GM19043 (cell line): ENCODE measurements at regions not wholly inside any gene's neighbourhood (a gene's known extent, or its start where the extent isn't known, plus 50 kb on each side); places are given as distances from the start of the nearest gene placed in this dataset.
"Not testable (repeated sequence)": the region's sequence is repeated elsewhere in the genome, so short reads cannot be mapped to it uniquely, and the experiment has no call there.

Experiments used
- ATAC-seq: cut with Tn5 transposase; IDR thresholded peaks from one replicate; pipeline ENCODE4 v1.9.1; 2021; ENCODE audit warnings: low read depth; ENCODE audit not compliant: unreplicated experiment

DNA sequence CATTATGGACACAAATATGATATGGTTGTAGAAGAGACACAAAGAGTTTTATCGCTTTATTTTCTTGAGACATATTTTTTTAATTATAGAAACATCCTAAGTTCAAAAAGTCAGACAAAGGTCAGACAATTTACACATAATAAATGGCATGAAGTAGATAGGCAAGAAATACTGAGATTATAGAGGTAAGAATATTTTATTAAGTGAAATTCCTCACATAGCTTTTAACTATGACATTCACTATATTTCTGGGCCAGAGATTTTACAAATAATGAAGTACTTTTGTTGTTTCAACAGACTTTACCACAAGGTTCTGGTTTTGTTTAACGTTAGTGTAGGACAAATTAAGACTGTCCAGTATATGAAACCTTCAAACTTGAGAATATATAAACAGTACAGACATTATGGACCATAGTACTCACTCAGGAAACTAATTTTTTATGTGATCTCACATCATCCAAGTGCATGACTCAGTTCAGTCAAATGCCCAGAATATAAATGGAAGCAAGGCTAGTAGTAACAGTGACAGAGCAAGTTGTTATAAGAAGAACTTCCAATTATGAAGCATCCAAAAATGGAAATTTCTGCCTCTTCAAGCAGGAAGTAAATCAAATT lies 394.8 kb downstream of the KCNJ2 start:
- no peak for ATAC-seq

DNA sequence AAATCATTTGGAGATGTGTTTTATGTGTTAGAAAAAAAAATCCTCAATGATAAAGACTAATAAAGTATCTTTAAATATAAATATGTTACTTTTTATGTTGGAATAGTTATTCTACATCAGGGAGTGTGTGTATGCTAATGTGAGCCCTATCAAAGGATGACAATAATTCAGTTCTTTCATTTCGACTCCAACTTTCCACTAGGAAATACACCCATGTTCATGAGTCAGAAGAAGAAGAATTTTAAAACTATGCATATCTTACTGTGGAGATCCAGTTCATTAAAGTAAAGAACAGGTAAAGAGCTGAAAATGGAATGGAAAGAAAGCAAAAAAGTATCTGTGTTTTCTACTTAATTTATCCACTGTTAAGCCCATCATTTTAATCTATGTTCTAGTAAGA lies 399.8 kb downstream of the KCNJ2 start:
- ATAC-seq: no peak

DNA sequence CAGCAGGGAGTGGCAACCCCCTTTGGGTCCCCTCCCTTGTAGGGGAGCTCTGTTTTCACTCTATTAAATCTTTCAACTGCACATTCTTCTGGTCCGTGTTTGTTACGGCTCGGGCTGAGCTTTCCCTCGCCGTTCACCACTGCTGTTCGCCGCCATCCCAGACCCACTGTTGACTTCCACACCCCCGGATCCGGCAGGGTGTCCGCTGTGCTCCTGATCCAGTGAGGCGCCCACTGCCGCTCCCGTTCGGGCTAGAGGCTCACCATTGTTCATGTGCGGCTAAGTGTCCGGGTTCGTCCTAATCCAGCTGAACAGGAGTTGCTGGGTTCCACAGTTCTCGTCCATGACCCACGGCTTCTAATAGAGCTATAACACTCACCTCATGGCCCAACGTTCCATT lies 408.1 kb downstream of the KCNJ2 start:
- ATAC-seq: no peak

DNA sequence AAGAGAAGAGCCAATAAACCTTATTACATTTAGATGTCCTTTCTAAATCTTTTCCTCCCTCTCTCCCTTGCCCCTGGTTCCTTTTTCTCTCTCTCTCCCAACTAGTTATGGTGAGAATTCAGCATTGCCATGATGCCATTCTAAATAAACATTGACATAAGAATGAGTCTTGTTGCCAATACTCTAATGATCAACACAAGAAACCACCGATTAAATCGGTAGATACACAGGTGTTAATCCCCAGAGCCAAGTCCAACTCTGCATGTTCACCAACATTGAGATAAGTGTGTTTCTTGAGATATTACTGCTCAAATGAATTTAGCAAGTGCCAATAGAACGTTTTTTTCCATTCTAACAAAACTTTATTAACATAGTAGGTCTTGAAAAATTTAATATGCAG lies 412.1 kb downstream of the KCNJ2 start:
- ATAC-seq: no peak

DNA sequence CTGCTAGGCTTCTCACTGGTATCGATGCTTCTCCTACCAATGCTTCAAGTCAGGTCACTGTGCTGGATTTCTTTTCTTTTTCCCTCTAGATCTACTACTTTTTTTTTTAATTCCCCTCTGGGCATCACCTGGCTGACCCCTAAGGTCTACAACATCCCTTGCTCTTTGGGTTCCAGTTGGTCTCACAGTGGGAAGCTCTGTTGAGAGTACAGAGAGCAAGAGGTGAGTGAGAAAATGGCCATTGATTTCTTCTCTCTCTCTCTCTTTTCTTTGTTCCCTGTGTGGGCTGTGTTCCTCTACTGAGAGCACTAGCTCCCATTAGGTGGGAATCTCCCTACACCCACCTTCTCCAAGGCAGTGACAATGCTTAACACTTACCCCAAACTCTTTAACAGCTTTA lies 413.4 kb downstream of the KCNJ2 start:
- no peak for ATAC-seq

DNA sequence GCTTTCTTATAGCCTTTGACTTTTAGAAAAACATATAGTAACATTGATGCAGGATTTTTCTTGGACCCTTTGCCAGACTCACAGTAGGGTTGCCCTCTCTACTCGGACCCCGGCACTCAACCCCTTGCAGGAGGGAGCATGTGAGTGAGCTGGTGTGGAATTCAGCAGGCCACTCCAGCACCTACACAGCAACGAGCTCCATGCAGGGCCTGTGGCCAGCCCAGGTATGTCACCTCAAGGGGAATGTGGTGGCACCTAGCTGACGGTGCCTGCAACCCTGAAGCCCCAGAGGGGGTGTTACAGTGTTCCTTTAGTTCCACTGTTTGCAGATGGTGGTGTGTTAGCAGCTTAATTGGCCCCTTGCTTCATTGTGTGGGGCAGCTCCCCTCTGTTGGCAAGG lies 414.9 kb downstream of the KCNJ2 start:
- ATAC-seq: no peak

DNA sequence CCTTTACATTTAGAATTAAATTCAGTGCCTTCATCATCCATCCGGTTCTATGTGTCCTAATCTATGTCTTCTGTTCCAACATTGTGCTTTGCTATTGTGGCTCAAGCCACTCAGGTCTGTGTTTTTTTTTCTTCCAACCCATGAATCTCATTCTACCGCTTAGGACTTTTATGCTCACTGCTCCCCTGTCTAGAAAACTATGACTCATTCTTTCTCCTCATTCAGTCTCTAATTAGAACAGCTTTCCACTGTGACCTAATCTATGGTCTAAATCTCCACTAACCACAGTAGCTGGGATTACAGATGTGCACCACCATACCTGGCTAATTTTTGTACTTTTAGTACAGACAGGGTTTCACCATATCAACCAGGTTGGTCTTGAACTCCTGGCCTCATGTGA lies 418.7 kb downstream of the KCNJ2 start:
- ATAC-seq: no peak

DNA sequence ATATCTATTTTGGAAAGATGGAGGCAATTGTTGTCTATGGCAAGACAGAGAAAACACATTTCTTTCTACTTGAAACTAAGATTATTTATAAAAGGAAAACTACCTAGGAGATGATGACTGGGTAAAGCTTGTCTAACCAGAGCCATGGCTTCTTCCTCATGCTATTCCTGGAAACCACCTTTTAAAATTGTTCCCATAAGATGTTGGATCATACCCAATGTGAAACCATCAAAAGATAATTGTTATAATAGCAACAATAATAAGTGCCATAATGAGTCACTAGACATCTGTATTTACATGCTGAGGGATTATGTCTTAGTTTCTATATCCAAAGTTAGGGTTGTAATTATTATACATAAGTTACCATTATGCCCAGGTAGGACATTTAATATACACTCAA lies 428.4 kb downstream of the KCNJ2 start:
- ATAC-seq: no peak

DNA sequence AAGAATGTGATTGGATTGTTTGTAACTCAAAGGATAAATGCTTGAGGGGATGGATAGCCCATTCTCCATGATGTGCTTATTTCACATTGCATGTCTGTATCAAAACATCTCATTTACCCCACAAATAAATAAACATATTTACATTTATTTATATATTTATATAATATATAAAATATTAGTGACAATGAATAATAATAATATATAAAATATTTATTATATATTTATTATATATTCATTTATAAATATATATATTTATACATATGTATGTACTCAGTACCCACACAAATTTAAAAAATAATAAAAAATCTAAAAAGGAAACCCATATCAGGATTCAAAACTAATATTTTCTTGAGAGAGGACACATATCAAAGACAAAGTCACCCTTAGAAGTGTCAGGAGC lies 429.9 kb downstream of the KCNJ2 start:
- ATAC-seq: no peak

DNA sequence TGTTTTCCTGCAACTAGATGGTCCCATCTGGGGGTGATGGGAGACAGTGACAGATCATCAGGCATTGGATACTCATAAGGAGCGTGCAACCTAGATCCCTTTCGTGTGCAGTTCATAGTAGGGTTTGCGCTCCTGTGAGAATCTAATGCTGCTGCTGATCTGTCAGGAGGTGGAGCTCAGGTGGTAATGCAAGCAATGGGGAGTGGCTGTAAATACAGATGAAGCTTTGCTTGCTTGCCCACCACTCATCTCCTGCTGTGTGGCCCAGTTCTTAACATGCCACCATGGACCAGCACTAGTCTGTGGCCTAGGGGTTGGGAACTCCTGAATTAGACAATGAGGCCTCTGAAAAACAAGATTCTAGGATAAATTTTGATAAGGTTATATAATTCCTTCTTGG lies 430.6 kb downstream of the KCNJ2 start:
- not testable (repeated sequence) for ATAC-seq

DNA sequence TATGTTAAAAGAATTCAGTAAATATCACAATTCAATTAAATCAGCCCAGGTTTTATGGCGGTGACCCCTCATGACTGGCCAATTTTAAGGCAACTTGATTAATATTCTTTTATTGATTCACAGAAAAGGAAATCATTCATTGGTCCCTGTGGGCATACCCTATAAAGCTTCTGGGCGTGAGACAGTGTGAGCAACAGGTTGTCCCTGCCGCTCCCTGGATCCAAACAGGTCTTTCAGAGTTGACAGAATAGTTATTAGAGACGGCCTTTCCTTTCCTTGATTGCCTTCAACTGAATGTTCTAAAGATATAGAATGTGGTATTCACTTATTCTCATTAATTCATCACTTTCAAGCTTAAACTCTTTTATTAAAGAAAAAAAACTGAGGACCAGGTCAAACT lies 433.9 kb downstream of the KCNJ2 start:
- no peak for ATAC-seq

DNA sequence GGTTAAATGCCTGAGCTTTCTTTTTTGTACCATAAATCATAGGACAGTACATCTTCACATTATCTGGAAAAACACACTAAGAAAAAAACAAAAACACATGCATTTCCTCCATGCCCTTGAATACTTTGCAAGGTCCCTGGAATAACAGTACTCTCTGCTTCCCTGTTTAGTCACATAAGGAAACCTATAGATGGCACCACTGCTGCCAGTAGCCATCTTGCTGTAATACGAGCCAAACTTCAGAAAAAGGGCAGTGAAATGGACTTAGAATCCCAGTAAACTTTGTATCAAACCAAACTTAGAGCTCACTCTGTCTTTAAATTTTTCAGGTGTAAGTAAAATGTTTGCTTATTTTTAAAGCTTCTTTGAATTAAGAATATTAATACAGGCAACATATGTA lies 435.5 kb downstream of the KCNJ2 start:
- no peak for ATAC-seq

DNA sequence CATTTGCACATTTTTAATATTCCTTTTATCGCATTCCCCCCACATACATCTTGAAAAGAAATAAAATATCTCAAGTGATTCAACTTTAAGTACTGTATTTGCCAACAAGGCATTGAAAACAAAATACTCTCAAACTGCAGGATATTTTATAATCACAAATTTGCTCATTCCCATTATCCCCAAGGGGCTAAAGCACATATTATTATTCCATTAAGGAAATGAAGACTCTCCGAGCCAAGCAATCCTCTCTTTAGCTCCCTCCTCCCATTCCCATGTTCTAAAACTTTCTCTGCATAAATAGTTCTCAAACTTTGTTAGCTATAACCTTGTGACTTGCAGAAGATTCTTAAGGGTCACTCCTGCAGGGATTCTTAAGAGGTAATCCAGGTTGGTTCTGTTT lies 436.8 kb downstream of the KCNJ2 start:
- ATAC-seq: no peak

DNA sequence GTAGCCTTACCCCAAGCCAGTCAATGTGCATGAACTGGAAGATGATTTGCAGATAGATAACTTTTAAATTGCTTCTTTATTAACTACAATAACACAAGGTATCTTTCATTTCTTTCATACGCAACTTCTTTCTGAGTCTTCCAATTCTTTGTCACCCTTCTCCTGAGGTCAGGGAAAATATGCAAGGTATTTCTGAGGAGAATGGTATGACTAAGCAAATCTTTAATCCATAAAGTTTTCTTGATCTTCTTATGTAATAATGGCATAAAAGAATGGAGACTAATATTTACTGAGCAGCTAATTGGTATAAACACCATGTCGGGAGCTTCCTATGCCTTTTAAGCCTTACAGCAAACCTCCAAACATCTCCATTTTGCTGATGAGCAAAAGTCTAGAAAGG lies 438.9 kb downstream of the KCNJ2 start:
- no peak for ATAC-seq

DNA sequence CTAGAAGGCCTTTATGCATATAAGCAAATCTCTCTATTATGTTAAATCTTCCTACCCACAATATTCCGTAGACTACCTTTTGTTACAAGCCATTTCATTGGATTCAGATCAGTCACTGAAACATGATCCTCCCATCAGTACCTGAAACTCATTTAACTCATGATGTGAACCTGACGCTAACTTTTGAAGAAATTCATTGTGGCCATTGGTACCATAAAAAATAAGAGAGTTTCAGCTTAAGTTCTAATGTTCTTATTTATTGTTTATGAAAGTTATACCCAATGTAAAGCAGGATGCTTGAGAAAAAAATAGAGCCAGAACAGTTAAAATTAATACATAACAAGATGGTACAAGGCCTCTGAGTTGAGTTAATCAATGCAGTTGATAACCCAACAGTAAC lies 439.6 kb downstream of the KCNJ2 start:
- no peak for ATAC-seq

DNA sequence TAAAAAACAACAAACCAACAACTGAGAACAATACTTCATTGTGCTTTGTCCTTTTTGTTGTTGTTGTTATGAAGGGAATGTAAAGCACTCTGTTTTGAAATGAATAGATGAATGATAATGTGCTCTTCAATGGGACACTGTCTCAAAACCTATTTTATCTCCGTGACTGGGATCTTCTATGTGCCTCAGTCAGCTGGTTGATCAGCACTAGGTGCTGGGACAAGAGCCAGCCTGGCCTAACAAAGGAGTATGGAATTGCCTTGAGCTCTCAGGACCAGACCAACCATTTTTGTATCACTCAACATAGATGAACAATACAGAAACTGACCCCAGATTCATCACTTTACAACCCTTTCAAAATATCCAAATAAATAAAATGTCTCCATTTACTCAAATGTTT lies 440.2 kb downstream of the KCNJ2 start:
- no peak for ATAC-seq

DNA sequence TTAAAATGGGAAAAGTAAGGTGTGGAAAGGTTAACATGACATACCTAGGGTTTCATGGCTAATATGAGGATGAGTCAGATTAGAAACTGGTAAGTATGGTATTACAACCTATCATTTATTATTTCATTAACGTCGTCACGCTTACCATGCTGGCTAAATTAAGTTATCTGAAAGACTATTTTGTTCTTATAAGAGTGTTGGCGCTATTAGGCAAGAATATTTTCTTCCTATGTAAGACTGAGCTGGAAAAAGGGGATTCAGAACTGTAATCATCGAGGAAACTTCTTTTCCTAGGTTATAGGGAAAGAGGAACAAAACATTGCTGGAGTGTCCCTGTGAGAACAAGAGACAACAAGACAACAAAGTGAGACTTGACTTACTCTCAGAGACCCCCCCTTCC lies 440.8 kb downstream of the KCNJ2 start:
- ATAC-seq: no peak

DNA sequence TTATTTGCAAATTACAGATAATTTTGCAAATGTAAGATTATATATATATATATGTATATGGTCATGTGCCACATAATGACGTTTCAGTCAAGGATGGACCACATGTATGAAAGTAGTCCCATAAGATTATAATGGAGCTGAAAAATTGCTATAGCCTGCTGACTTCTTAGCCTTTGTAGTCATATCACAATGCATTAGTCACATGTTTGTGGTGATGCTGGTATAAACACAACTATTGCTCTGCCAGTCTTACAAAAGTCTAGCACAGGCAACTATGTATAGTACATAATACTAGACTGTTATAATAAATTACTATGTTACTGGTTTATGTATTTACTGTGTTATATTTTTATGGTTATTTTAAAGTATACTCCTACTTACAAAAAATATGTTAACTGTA lies 444.3 kb downstream of the KCNJ2 start:
- no peak for ATAC-seq

DNA sequence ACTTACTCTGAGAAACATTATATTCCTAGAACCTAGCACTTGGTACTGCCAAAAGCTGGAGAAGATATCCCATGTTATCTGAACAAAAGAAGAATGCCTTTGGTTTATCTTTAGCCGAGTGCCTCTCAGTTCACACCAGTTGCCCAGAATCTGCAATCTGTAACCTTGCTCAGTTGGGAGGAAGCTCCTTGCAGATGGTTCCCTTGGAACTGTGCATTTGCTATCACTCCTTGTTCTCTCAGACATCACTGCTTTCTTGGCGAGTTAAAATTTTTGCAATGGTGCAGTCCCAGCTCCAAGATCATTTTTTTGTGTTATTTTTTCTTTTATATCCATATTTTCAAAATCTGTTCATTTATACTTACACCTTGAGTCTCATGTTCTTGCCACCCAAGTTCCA lies 446.5 kb downstream of the KCNJ2 start:
- no peak for ATAC-seq

DNA sequence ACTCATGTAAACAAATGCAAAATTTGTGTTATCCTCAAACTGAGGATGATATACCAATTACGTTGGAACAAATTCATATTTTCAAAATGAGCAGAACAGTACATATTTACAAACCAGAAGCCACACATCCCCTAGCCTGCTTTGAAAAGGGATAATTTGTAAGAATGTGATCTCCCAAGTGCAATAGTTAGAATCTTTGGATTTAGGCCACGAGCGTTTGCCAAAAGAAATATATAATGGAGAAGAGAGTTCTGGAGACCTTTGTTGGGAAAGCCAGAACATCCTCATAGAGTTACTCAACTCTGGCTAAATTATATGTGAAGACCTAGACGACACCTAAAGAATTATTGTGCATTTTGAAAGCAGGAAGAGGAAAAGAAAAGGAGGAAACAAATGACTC lies 449.3 kb downstream of the KCNJ2 start:
- ATAC-seq: no peak

DNA sequence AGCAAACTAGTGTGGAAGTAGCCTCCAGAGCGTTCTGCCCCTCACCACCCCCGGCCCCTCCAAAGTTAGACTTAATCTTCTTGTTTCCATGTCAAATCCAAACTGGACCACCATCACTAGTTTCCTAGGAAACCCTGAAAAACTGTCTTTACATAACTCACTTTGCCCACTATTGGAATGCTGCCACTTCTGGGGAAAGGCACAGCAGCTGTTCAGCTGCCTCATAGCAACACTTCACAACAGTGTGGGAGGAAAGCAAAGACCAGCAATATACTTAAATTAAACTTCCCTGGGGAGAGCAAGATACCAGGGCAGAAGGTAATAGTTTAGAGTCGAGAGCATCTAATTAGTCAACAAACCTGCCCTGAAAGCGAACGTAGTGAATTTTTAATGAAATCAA lies 452.2 kb downstream of the KCNJ2 start:
- no peak for ATAC-seq

DNA sequence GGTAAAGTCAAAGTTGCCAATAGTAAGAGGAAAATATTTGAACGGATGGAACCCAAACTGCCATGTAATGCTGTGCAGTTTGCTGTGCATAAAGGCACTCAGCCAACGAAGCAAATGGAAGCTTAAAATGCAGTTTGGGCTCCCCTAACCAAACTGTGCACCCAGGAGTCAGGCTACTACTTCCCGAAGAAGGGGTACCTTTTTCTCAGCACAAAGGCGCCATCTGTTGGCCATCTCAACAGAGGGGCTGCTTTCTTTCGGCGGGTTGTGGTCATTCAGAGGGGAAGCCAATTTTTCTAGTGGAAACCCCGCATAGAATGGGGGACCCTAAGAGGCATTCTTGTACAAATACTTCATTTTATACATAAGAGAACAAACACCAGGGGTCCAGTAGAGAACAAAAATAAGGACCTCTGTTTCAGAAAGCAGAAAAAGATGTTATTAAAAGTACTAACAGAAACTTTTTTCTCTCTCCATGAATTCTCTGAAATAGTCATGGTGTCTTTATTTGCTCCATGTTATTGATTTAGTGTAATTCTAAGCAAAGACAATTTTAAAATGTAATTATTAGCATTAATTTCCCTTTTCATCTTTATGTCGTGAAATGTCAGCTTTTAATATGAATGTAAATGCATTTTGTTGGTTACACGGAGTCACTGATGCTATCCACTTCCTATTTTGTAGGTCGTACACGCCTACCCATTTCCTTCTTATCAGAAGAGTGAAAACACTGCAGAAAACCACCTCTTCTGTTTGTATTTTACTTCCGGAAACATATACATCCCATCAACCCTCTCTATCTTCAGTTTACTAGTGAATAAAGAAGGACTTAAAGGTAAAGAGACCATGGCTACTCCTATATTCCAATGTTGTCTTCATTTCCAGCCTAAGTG lies 453.3 kb downstream of the KCNJ2 start:
- no peak for ATAC-seq
